ENCODE measurements at regions not wholly inside any gene's neighbourhood (a gene's known extent, or its start where the extent isn't known, plus 50 kb on each side); places are given as distances from the start of the nearest gene placed in this dataset.

DNA sequence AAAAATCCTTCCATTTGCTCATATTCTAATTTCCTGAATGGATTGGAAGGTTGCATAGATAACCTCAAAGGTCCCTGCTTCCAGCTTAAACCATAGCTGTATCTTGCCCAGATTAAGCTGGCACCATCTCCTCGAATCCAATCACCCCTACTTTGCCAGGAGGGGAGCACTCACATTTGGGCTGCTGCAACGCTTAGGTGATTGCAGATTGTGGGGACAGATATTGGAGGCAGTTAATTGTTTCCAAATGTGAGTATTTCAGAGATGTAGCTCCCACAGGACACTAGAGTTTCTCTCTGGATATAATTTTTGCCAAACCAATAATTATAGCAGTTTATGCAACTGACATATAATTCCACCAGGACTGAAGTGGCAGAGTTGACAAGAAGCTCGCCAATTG lies 53.5 kb upstream of the ACSL1 start:
- no peak for DNase-seq

DNA sequence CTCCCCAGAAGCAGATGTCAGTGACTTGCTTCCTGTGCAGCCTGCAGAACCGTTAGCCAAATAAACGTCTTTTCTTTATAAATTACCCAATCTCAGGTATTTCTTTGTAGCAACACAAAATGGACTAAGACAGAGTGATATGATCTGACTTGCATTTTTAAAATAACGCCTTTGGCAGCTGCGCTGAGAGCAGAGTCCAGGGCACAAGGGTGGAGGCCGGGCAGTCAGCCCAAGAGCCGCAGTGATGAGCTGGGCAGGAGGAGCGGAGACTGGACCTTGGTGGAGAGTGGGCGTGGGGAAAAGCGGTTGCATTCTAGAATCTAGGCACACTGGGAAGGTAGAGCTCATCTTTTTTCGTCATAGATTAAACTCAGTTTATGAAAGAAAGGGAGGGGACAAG lies 56.5 kb upstream of the ACSL1 start:
- DNase-seq: no peak

DNA sequence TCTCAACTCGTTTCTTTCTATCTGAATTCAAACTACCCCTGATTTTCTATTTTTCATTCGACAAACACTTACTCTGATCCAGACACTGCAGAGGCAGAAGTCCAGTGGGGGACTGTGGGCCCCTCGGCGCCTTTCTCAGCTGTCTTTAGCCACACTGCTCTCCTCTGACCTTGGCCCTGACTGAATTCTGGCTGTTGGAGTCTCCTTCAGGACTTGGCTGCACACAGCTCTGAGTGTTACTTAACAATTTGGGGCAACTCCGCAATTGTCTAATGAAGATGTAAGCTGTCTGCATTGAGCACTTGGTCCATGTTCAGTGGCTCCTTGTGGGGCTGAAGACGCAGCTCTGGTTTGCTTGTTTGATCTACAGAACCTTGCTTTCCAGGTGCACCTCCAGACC lies 57.3 kb upstream of the ACSL1 start:
- no peak for DNase-seq

GRCh38 chr4:184884883-184885282 lies 59.1 kb upstream of the ACSL1 start:
- no peak for DNase-seq

DNA sequence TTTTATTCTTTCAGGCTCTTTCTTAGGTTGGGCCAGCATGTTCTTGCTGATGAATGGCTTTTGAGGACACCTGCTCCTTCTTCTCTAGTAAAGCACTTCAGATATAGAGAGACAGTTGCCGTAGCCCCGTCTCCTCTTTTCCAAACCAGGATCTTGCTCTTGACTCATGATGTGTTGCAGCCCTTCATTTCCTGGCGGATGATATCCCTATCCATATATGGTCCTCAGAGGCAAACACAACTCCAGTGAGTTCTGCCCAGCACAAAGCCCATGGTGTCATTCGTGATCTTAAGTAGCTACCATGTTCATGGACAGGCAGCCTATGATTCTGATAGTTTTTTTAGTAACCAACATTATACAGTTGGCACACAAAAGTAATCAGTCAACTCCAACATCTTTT lies 59.8 kb upstream of the ACSL1 start:
- no peak for DNase-seq

- no peak for DNase-seq
Measured at GRCh38 chr4:184887333-184887732, 61.6 kb upstream of the ACSL1 start.

- DNase-seq: no peak
Measured at GRCh38 chr4:184887947-184888346, 62.2 kb upstream of the ACSL1 start.

DNA sequence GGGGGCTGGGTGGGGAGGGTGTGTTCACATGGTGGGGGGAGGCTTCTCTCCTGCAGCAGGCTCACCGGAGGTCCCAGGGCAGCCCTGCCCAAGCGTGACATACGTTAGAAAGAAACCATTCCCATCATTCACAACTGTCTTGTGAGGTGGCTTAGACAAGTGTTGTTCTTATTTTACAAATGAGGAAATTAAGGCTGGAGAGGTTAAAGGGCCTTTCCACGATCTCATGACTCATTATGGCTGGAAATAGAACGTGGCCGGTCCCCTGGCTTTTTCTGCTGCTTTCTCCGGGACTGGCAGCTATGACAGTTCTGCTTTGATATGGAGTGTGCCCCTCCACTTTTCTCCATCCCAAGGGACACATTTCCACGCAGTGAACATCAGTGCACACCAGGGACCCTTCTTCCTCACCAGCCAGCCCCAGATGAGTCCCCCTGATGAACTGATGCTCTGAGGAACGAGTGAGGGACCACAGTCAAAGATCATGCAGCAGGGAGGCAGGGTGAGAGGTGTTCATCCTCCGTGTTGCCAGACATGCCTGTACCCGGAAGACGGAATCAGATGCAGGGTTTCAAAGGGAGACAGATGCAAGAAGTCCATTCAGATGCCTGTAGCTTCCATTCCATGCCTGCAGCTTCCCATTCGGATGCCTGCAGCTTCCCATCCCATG lies 64.0 kb upstream of the ACSL1 start:
- DNase-seq: no peak

DNA sequence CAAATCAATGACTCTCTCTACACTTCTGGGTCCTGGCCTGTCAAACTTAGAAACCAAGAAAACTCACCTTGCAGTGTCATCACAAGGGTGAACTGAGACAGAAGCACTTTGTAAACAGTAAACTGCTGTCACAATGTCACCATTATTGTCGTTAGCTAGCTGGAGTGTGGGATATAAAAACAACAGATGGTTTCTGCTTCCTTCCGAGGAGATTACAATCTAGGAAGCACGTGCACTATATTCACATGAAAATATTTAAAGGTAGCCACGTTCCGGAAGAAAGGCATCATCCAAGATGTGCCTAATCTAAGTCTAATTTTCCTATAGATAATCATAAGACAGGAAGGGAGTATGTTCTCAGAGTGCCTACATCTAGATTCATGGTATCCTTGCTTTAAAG lies 64.7 kb upstream of the ACSL1 start:
- DNase-seq: no peak

- no peak for DNase-seq
Measured at GRCh38 chr4:184891816-184892397, 66.1 kb upstream of the ACSL1 start.

DNA sequence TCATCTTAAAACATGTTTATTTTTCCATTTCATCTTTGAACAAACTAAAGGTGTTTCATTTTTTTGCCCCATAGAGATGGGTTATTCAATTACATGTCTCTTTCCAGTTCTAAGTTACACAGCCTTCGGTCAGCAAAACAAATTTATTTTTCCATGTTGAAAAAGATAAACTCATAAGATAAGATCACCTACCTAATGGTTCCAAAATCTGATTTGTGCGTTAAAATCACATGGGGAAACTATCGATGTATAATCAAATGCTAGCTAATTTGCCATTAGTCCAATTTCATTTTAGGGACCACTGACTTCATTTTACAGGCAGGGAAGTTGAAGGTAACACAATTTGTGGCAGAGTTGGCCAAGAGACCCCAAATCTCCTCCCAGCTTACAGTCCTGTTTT lies 67.2 kb upstream of the ACSL1 start:
- no peak for DNase-seq

- DNase-seq: no peak
Measured at GRCh38 chr4:184893801-184894571, 68.2 kb upstream of the ACSL1 start.

GRCh38 chr4:184895012-184895695 lies 69.4 kb upstream of the ACSL1 start:
- DNase-seq: no peak

GRCh38 chr4:184896868-184897715 lies 71.3 kb upstream of the ACSL1 start:
- no peak for DNase-seq

GRCh38 chr4:184897895-184898294 lies 72.1 kb upstream of the ACSL1 start:
- no peak for DNase-seq

DNA sequence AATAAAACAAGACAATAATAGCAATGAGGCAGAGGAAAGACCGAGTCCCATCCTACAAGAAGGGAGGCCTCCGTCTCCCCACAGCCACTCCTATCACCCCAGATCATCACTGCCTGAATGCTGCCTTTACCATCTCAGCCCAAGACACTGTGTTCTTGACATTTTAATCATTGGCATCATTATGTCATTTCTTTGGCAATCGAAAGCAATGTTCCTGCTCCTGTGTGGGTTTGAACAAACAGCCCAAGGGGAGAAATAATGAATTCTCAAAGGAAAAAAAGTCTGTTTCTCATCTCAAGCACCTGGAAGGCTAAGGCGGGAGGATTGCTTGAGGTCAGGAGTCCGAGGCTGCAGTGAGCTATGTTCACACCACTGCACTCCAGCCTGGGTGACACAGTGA lies 73.0 kb upstream of the ACSL1 start:
- DNase-seq: no peak

GRCh38 chr4:184899261-184900134 lies 73.7 kb upstream of the ACSL1 start:
- no peak for DNase-seq

GRCh38 chr4:184900184-184900583 lies 74.4 kb upstream of the ACSL1 start:
- DNase-seq: no peak

DNA sequence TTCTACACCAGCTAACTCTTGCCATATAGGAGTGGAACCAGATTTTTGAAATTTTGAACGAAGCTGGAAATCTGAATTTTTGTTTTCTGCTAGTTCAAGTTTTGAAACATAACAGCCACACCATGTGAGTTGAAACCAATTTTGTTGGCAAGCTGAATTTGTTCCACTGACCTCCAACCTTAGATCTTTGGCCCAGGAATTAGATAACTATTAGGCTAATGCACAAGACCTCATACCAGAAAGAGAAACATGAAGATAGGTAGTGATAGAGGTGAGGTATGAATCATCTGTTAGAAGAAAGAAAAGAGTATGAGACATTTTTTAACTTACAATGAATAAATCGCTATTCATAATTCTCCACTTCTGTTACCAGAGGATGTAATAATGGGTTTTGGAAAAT lies 76.8 kb upstream of the ACSL1 start:
- no peak for DNase-seq

GRCh38 chr4:184906480-184907097 lies 80.8 kb upstream of the ACSL1 start:
- no peak for DNase-seq

GRCh38 chr4:184907216-184907615 lies 81.4 kb upstream of the ACSL1 start:
- no peak for DNase-seq
